Upper lobe of left lung (tissue), 6 donors: ENCODE measurements at regions not wholly inside any gene's neighbourhood (a gene's known extent, or its start where the extent isn't known, plus 50 kb on each side); places are given as distances from the start of the nearest gene placed in this dataset.

Experiments used
- ATAC-seq, 2 donors: fragments of 200-7000 bp; cut with Tn5 transposase; one replicate each; pipeline ENCODE4 v1.9.1; 2022; ENCODE audit warnings: mild to moderate bottlenecking in 2 of 2, moderate library complexity in 2 of 2; ENCODE audit not compliant: low FRiP score in 2 of 2
- DNase-seq, 2 donors: peaks; one replicate each; pipeline ENCODE4 v3.0.0-alpha.2; 2019 to 2020
- H3K27ac ChIP-seq, 4 donors: fragments of 200-600 bp; sonication (generic); one replicate each; pipeline ENCODE4 v1.5.1; 2016 to 2019
- H3K27me3 ChIP-seq, 4 donors: fragments of 200-600 bp; sonication (generic); one replicate each; pipeline ENCODE4 v1.5.1; 2017 to 2019
- H3K36me3 ChIP-seq, 4 donors: fragments of 200-600 bp; sonication (generic); one replicate each; pipeline ENCODE4 v1.5.1; 2016 to 2019
- H3K4me1 ChIP-seq, 4 donors: fragments of 200-600 bp; sonication (generic); one replicate each; pipeline ENCODE4 v1.5.1; 2018 to 2019
- H3K4me3 ChIP-seq, 4 donors: fragments of 200-600 bp; sonication (generic); one replicate each; pipeline ENCODE4 v1.5.1; 2017 to 2019; ENCODE audit warnings: mild to moderate bottlenecking in 2 of 4, moderate library complexity in 1 of 4
- H3K9me3 ChIP-seq, 4 donors: fragments of 200-600 bp; sonication (generic); one replicate each; pipeline ENCODE4 v1.5.1; 2018 to 2019
- CTCF ChIP-seq, 6 experiments: fragments of 450-650 bp in 4 of 6; fragments of 200-600 bp in 2 of 6; sonication (generic) in 2 of 6; IDR thresholded peaks; one replicate each; pipeline ENCODE4 v1.5.1; 2016 to 2019; ENCODE audit warnings: antibody characterized with exemption in 6 of 6
- EP300 ChIP-seq, 4 donors: sonication (generic); formaldehyde crosslinking; IDR thresholded peaks; one replicate each; pipeline ENCODE4 v1.5.1; 2017; ENCODE audit warnings: antibody characterized with exemption in 4 of 4, control low read depth in 2 of 4
- POLR2A ChIP-seq, 4 donors: fragments of 450-650 bp; IDR thresholded peaks; one replicate each; pipeline ENCODE4 v1.5.1; 2016 to 2017; ENCODE audit warnings: antibody characterized with exemption in 4 of 4, mild to moderate bottlenecking in 2 of 4
- POLR2AphosphoS5 ChIP-seq, 2 donors: sonication (generic); formaldehyde crosslinking; IDR thresholded peaks; one replicate each; pipeline ENCODE4 v1.5.1; 2017; ENCODE audit warnings: antibody characterized with exemption in 2 of 2
- WGBS, 2 donors: methylation state at CpG; one replicate each; pipeline ENCODE4 v1.1.5; 2017 to 2018; 5-methylcytosine and 5-hydroxymethylcytosine counted together
- donor health status: DM: no; HTN: no; CAD: no; lungs with moderate emphysema.
- donor health status: DM: no; HTN: yes; CAD: no; lungs with severe emphysema.

GRCh38 chr5:159601216-159601615 is 270.9 kb upstream of the IL12B start:
- no peak for TF ChIP-seq POLR2A (IDR thresholded peaks at IDR 0.05)
- TF ChIP-seq CTCF (IDR thresholded peaks at IDR 0.05): no peak
- TF ChIP-seq EP300 (IDR thresholded peaks at IDR 0.05): no peak
- no peak for TF ChIP-seq POLR2AphosphoS5 (IDR thresholded peaks at IDR 0.05)
- DNase-seq (no peak), ATAC-seq (peak in 1 of 2 donors; percentile 55)
- no peak overlapping the region for H3K27ac ChIP-seq
- no peaks in the 10 kb centered on the region for H3K9me3 ChIP-seq
- no peak overlapping the region for H3K4me3 ChIP-seq
- H3K4me1 ChIP-seq: peaks cover 0 to 14% (median 5%) of the 10 kb centered on the region in 4 donors
- 55 to 71% methylated on average over 1 of the region's 1 CpG for WGBS, 2 donors
- no peaks in the 10 kb centered on the region for H3K27me3 ChIP-seq
- H3K36me3 ChIP-seq: no peaks in the 10 kb centered on the region

- H3K27me3 ChIP-seq: no peaks in the 10 kb centered on the region
- no peaks in the 10 kb centered on the region for H3K36me3 ChIP-seq
- ATAC-seq (no peak), DNase-seq (no peak)
- H3K27ac ChIP-seq: no peak overlapping the region
- no peak overlapping the region for H3K4me3 ChIP-seq
- TF ChIP-seq EP300 (IDR thresholded peaks at IDR 0.05) (no peak), POLR2A (IDR thresholded peaks at IDR 0.05) (no peak), CTCF (IDR thresholded peaks at IDR 0.05) (no peak), POLR2AphosphoS5 (IDR thresholded peaks at IDR 0.05) (no peak)
- H3K9me3 ChIP-seq: no peaks in the 10 kb centered on the region
- H3K4me1 ChIP-seq: peaks cover 0 to 14% (median 5%) of the 10 kb centered on the region in 4 donors
- 96 to 100% methylated on average over 2 of the region's 2 CpGs for WGBS, 2 donors
Measured at GRCh38 chr5:159602434-159602833, 272.1 kb upstream of the IL12B start.

GRCh38 chr5:159605585-159605984 is 275.3 kb upstream of the IL12B start:
- H3K4me1 ChIP-seq: peaks cover 0 to 14% (median 5%) of the 10 kb centered on the region in 4 donors
- DNase-seq (peak in 1 of 2 donors; percentile 21), ATAC-seq (peak; percentile 29 to 73)
- H3K4me3 ChIP-seq: no peak overlapping the region
- no peaks in the 10 kb centered on the region for H3K27me3 ChIP-seq
- peak overlapping the region in 1 of 4 donors; percentile 9 for H3K27ac ChIP-seq
- H3K36me3 ChIP-seq: no peaks in the 10 kb centered on the region
- TF ChIP-seq POLR2A (IDR thresholded peaks at IDR 0.05): no peak
- TF ChIP-seq CTCF (IDR thresholded peaks at IDR 0.05): no peak
- no peak for TF ChIP-seq EP300 (IDR thresholded peaks at IDR 0.05)
- TF ChIP-seq POLR2AphosphoS5 (IDR thresholded peaks at IDR 0.05): peak; percentile 13 to 57
- 51 to 53% methylated on average over 3 of the region's 3 CpGs for WGBS, 2 donors
- no peaks in the 10 kb centered on the region for H3K9me3 ChIP-seq

GRCh38 chr5:159609359-159609758 is 279.1 kb upstream of the IL12B start:
- Histone ChIP-seq H3K4me1 (peaks cover 0 to 14% (median 5%) of the 10 kb centered on the region in 4 donors), H3K4me3 (no peak overlapping the region), H3K27me3 (no peaks in the 10 kb centered on the region), H3K27ac (no peak overlapping the region), H3K9me3 (no peaks in the 10 kb centered on the region), H3K36me3 (no peaks in the 10 kb centered on the region)
- ATAC-seq (no peak), DNase-seq (no peak)
- 89 to 93% methylated on average over 4 of the region's 4 CpGs for WGBS, 2 donors
- TF ChIP-seq CTCF (IDR thresholded peaks at IDR 0.05): no peak
- TF ChIP-seq EP300 (IDR thresholded peaks at IDR 0.05): no peak
- TF ChIP-seq POLR2AphosphoS5 (IDR thresholded peaks at IDR 0.05): no peak
- TF ChIP-seq POLR2A (IDR thresholded peaks at IDR 0.05): no peak

GRCh38 chr5:159610966-159611579 is 280.8 kb upstream of the IL12B start:
- Histone ChIP-seq H3K27ac (no peak overlapping the region), H3K9me3 (no peaks in the 10 kb centered on the region), H3K36me3 (no peaks in the 10 kb centered on the region), H3K4me1 (peaks cover 0 to 2% (median under 1%) of the 10 kb centered on the region in 4 donors), H3K4me3 (no peak overlapping the region), H3K27me3 (no peaks in the 10 kb centered on the region)
- no peak for DNase-seq
- TF ChIP-seq EP300 (IDR thresholded peaks at IDR 0.05): no peak
- TF ChIP-seq POLR2AphosphoS5 (IDR thresholded peaks at IDR 0.05): no peak
- no peak for TF ChIP-seq POLR2A (IDR thresholded peaks at IDR 0.05)
- no peak for TF ChIP-seq CTCF (IDR thresholded peaks at IDR 0.05)
- 94 to 97% methylated on average over 2 of the region's 2 CpGs for WGBS, 2 donors
- ATAC-seq: no peak
